GM19025 (cell line): ENCODE measurements at regions not wholly inside any gene's neighbourhood (a gene's known extent, or its start where the extent isn't known, plus 50 kb on each side); places are given as distances from the start of the nearest gene placed in this dataset.
"Not testable (repeated sequence)": the region's sequence is repeated elsewhere in the genome, so short reads cannot be mapped to it uniquely, and the experiment has no call there.

Experiments used
- ATAC-seq: cut with Tn5 transposase; IDR thresholded peaks from one replicate; pipeline ENCODE4 v1.9.1; 2021; ENCODE audit warnings: mild to moderate bottlenecking, low read depth, moderate library complexity; ENCODE audit not compliant: unreplicated experiment

GRCh38 chr1:114270718-114271117 lies 117.0 kb upstream of the SYT6 start:
- ATAC-seq: no peak

GRCh38 chr1:114270282-114270681 lies 116.6 kb upstream of the SYT6 start:
- ATAC-seq: no peak

- no peak for ATAC-seq
These were observed 115.9 kb upstream of the SYT6 start for GRCh38 chr1:114269539-114269938.

- ATAC-seq: peak; percentile 96
These were observed 109.7 kb upstream of the SYT6 start for GRCh38 chr1:114263343-114263742.

- ATAC-seq: no peak
These were observed 108.7 kb upstream of the SYT6 start for GRCh38 chr1:114262337-114262736.

GRCh38 chr1:114260805-114261484 lies 107.3 kb upstream of the SYT6 start:
- no peak for ATAC-seq

GRCh38 chr1:114259511-114260160 lies 106.0 kb upstream of the SYT6 start:
- ATAC-seq: no peak

- no peak for ATAC-seq
These were observed 105.0 kb upstream of the SYT6 start for GRCh38 chr1:114258633-114259032.

- ATAC-seq: no peak
These were observed 104.4 kb upstream of the SYT6 start for GRCh38 chr1:114258074-114258473.

- ATAC-seq: no peak
These were observed 103.9 kb upstream of the SYT6 start for GRCh38 chr1:114257554-114257953.

GRCh38 chr1:114253900-114254299 lies 100.2 kb upstream of the SYT6 start:
- ATAC-seq: no peak

GRCh38 chr1:114251573-114251939 lies 97.9 kb upstream of the SYT6 start:
- ATAC-seq: no peak

- ATAC-seq: no peak
These were observed 97.3 kb upstream of the SYT6 start for GRCh38 chr1:114250683-114251572.

GRCh38 chr1:114249691-114250090 lies 96.0 kb upstream of the SYT6 start:
- no peak for ATAC-seq

- no peak for ATAC-seq
These were observed 94.5 kb upstream of the SYT6 start for GRCh38 chr1:114248162-114248561.

GRCh38 chr1:114242531-114243210 lies 89.0 kb upstream of the SYT6 start:
- not testable (repeated sequence) for ATAC-seq

GRCh38 chr1:114238053-114238452 lies 84.4 kb upstream of the SYT6 start:
- ATAC-seq: no peak

GRCh38 chr1:114236517-114236916 lies 82.8 kb upstream of the SYT6 start:
- ATAC-seq: no peak

GRCh38 chr1:114235960-114236359 lies 82.3 kb upstream of the SYT6 start:
- no peak for ATAC-seq

- ATAC-seq: no peak
These were observed 81.6 kb upstream of the SYT6 start for GRCh38 chr1:114235281-114235680.
